Cardiac muscle cell (in vitro differentiated cells and primary cell): ENCODE measurements at regions not wholly inside any gene's neighbourhood (a gene's known extent, or its start where the extent isn't known, plus 50 kb on each side); places are given as distances from the start of the nearest gene placed in this dataset.
"Not testable (repeated sequence)": the region's sequence is repeated elsewhere in the genome, so short reads cannot be mapped to it uniquely, and the experiment has no call there.

Experiments
- DNase-seq, 2 donors: peaks; one replicate each; pipeline versions ENCODE4 v3.0.0 to v3.0.0-alpha.2; 2010 to 2017; ENCODE audit warnings: low read depth in 1 of 2, low spot score in 1 of 2
- H3K27ac ChIP-seq: fragments of 200-600 bp; sonication (generic); 2 replicates; pipeline ENCODE4 v1.5.1; 2016
- H3K27me3 ChIP-seq: fragments of 200-600 bp; sonication (generic); 2 replicates; pipeline ENCODE4 v1.6.0; 2016; ENCODE audit warnings: control low read depth
- H3K36me3 ChIP-seq: fragments of 200-600 bp; sonication (generic); 2 replicates; pipeline ENCODE4 v1.5.1; 2016; ENCODE audit warnings: control low read depth
- H3K4me1 ChIP-seq: fragments of 200-600 bp; sonication (generic); 2 replicates; pipeline ENCODE4 v1.8.1; 2017; ENCODE audit warnings: low read depth, mild to moderate bottlenecking, mixed run types
- H3K4me3 ChIP-seq: fragments of 200-600 bp; sonication (generic); 2 replicates; pipeline ENCODE4 v1.5.1; 2016; ENCODE audit warnings: mild to moderate bottlenecking
- H3K9me3 ChIP-seq: fragments of 200-600 bp; sonication (generic); 2 replicates; pipeline ENCODE4 v1.5.1; 2017; ENCODE audit warnings: low read depth, mild to moderate bottlenecking, control low read depth
- CTCF ChIP-seq: IDR thresholded peaks from 2 replicates; pipeline ENCODE4 v1.5.1; 2012; ENCODE audit warnings: low read depth, mild to moderate bottlenecking, low read length

DNA sequence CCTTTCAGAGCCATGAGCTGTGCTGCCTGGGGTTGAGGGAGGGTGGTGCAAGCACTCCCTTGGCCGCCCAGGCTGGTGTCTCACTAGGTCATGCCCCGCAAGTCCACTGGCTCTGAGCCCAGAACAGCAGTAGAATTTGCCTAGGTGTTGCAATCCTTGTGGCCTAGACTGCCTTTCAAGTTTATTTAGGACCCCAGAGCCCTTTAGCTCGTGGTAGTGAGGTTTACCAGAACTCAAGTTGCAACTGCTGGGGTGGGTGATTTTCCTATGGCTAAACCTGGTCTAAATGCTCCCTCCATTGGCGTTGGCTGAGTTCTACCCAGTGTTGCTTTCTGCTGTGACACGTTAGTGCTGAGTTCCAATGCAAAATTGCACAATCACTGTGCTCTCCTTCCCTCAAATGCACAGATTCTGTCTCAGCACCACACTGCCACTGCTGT lies 287.2 kb downstream of the BCAT1 start:
- TF ChIP-seq CTCF: no peak
- no peaks in the 10 kb centered on the region for H3K36me3 ChIP-seq
- H3K4me3 ChIP-seq: no peak overlapping the region
- H3K9me3 ChIP-seq: no peaks in the 10 kb centered on the region
- H3K4me1 ChIP-seq: no peaks in the 10 kb centered on the region
- DNase-seq: peak in 1 of 2 donors; percentile 97
- H3K27ac ChIP-seq: no peak overlapping the region
- H3K27me3 ChIP-seq: no peaks in the 10 kb centered on the region

- H3K9me3 ChIP-seq: no peaks in the 10 kb centered on the region
- TF ChIP-seq CTCF: no peak
- H3K4me3 ChIP-seq: no peak overlapping the region
- no peaks in the 10 kb centered on the region for H3K27me3 ChIP-seq
- H3K4me1 ChIP-seq: no peaks in the 10 kb centered on the region
- H3K36me3 ChIP-seq: no peaks in the 10 kb centered on the region
- no peak for DNase-seq
- H3K27ac ChIP-seq: no peak overlapping the region
Measured at GRCh38 chr12:24659016-24659415, 289.9 kb downstream of the BCAT1 start.

DNA sequence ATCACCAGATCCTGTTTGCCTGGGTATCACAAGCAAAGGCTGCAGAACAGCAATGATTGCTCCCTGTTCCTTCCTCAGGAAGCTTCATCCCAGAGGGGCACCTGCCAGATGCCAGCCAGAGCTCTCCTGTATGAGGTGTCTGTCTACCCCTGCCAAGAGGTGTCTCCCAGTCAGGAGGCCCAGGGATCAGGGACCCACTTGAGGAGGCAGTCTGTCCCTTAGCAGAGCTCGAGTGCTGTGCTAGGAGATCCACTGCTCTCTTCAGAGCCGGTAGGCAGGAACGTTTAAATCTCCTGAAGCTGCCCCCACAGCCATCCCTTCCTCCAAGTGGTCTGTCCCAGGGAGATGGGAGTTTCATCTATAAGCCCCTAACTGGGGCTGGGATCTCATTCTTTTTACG lies 294.6 kb downstream of the BCAT1 start:
- not testable (repeated sequence) for H3K9me3 ChIP-seq, H3K4me1 ChIP-seq, H3K27me3 ChIP-seq, DNase-seq, H3K4me3 ChIP-seq, H3K27ac ChIP-seq, H3K36me3 ChIP-seq

DNA sequence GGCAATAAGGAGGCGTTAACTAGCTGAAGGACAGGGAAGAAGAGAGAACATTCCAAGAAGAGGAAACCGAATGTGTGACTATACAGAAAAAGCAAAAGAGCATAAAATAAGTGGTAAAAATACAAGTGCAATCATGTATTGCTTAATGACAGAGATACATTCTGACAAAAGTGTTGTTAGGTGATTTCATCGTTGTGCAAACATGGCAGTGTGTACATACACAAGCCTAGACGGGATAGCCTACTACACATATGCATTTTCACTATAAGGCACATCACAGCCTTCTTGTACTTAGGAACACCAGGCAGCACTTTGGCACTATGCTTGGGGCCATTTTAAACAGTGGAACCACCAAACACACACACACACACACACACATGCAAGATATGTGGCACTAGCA lies 299.3 kb downstream of the BCAT1 start:
- H3K27ac ChIP-seq: no peak overlapping the region
- H3K4me3 ChIP-seq: no peak overlapping the region
- H3K27me3 ChIP-seq: no peaks in the 10 kb centered on the region
- TF ChIP-seq CTCF: no peak
- H3K36me3 ChIP-seq: no peaks in the 10 kb centered on the region
- H3K9me3 ChIP-seq: no peaks in the 10 kb centered on the region
- H3K4me1 ChIP-seq: peaks cover 19% of the 10 kb centered on the region
- DNase-seq: no peak

GRCh38 chr12:24649209-24649608 lies 299.7 kb downstream of the BCAT1 start:
- no peak overlapping the region for H3K27ac ChIP-seq
- H3K36me3 ChIP-seq: no peaks in the 10 kb centered on the region
- no peaks in the 10 kb centered on the region for H3K9me3 ChIP-seq
- TF ChIP-seq CTCF: no peak
- H3K4me3 ChIP-seq: no peak overlapping the region
- no peak for DNase-seq
- H3K4me1 ChIP-seq: peaks cover 19% of the 10 kb centered on the region
- H3K27me3 ChIP-seq: no peaks in the 10 kb centered on the region

GRCh38 chr12:24645254-24645653 lies 303.6 kb downstream of the BCAT1 start:
- Histone ChIP-seq H3K4me3 (no peak overlapping the region), H3K9me3 (no peaks in the 10 kb centered on the region), H3K27me3 (no peaks in the 10 kb centered on the region), H3K36me3 (no peaks in the 10 kb centered on the region), H3K4me1 (peaks cover 26% of the 10 kb centered on the region), H3K27ac (no peak overlapping the region)
- TF ChIP-seq CTCF: no peak
- no peak for DNase-seq
